ENCODE measurements at regions not wholly inside any gene's neighbourhood (a gene's known extent, or its start where the extent isn't known, plus 50 kb on each side); places are given as distances from the start of the nearest gene placed in this dataset.
"Not testable (repeated sequence)": the region's sequence is repeated elsewhere in the genome, so short reads cannot be mapped to it uniquely, and the experiment has no call there.

DNA sequence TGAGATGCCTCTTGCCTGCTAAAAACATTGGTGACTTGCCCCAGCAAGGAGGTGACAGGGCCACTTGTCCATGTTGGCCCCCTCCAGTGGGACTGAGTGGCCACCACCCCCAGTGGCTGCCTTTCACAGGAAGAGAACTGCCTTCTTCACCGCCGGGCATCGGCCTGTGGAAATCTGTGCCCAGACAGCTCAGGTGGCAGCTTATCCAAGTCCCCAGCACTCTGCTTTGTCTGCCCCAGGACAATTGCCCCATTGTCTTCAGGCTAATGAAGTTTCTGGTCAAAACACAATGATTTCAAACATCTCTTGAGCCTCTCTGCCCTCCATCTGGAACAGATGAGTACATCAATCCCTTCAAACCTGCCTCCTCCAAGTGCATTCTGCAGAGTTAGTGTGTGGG is 99.1 kb upstream of the PLGLB2 start:
- DNase-seq (ENCODE audit: low read depth, low spot score); in situ Hi-C loops (cut with HindIII; ENCODE audit: low pct_unique_long_range_greater_than_20kb, low sequenced_read_pairs): not testable (repeated sequence)

DNA sequence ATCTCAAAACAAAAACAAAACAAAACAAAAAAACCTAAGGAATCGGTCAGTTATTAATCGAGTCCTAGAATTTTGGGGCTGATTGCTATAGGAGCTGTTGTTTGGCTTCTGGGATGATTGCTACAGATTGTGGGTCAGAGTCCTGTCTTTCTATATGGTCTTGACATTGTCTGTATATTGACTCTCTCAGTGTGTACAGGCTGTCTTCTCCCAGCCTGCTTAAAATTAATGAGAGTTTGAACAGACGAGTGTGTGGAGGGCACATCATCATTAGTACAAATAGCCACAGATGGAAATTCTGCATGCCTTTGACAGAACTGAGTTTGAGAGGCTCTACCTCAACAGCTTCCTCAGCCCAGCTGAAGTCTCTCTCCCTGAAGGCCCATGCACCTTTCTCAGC is 98.0 kb upstream of the PLGLB2 start:
- DNase-seq (ENCODE audit: low read depth, low spot score); in situ Hi-C loops (cut with HindIII; ENCODE audit: low pct_unique_long_range_greater_than_20kb, low sequenced_read_pairs): not testable (repeated sequence)

DNA sequence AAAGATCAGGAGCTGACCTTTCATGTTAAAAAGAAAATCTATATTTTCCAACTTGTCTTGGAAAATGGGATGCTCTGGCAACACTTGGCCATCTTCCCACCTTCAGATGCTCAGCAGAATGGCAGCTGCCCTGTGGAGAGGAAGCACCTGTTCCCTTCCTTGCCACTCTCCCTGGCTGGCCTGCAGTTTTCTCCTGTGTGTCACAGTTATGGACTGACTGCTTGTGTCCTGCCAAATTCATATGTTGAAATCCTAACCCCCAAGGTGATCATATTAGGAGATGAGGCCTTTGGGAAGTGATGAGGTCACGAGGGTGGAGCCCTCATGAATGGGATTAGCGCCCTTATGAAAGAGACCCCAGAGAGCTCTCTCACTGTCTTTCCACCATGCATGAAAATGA is 97.0 kb upstream of the PLGLB2 start:
- DNase-seq (ENCODE audit: low read depth, low spot score); in situ Hi-C loops (cut with HindIII; ENCODE audit: low pct_unique_long_range_greater_than_20kb, low sequenced_read_pairs): not testable (repeated sequence)

DNA sequence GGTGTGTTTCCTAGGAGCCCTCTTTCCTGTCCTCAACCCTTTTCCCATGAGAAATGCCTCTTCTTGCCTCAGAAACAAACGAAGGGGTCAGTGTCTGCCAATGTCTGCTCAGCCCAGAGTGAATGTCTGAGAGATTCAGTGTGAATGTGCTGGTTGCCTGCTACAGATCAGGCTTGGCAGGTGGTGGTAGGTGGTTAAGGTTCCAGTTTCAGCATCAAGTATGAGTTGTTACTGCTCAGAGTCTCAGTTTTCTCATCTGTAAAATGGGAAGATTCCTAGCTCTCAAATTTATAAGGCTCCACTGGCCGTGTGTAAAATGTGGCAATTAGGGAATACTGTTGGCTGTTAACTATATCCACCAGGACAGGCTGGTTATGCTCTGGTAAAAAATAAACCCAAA is 96.3 kb upstream of the PLGLB2 start:
- in situ Hi-C loops (cut with HindIII; ENCODE audit: low pct_unique_long_range_greater_than_20kb, low sequenced_read_pairs), result not testable (repeated sequence)

DNA sequence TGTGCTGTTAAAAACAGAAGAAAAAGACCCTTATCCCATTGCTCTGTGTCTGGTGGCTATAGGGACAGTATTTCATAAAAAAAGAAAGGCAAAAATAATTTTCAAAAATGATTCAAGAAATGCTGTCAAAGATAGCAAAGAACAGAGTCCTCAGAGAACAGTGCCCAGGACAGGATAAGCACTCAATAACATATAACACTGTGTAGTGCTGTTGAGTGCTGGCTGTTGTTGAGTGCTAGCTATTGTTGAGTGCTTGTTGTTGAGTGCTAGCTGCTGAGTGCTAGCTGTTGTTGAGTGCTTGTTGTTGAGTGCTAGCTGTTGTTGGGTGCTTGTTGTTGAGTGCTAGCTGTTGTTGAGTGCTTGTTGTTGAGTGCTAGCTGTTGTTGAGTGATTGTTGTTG is 94.5 kb upstream of the PLGLB2 start:
- in situ Hi-C loops (cut with HindIII; ENCODE audit: low pct_unique_long_range_greater_than_20kb, low sequenced_read_pairs); DNase-seq (ENCODE audit: low read depth, low spot score): not testable (repeated sequence)

More for the DNA sequence above, 96.3 kb upstream of the PLGLB2 start:
- not testable (repeated sequence) for DNase-seq (ENCODE audit: low read depth, low spot score)

DNA sequence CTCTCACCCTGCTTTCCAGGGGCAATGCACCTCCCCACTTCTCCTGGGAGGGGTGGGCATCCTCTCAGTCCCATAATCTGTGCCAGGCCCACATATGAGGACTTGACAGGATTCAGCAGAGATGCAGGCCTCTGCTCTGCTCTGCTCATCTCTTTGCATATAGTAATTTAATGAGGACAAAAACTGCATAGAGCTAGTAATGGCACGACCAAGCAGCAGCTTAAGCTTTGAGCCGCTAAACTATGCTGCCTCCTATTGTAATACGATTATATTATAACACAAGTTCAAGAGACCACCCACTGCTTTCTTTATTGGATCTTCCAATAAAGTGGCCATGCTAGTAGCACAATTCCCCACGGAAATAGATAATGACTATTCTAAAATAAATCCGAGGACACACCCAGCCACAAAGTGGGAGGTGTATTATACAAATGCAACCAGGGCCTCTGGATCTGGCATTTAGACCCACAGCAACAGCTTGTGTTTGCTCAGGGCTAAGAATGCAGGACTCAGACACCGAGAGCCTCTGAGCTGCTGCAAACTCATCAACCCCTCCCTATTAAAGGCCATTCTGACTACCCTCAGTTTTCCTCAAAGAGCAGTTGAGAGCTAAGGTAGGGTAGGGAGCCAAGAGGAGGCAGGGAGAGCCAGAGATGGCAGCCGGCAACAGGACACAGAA is 93.6 kb upstream of the PLGLB2 start:
- DNase-seq (ENCODE audit: low read depth, low spot score); in situ Hi-C loops (cut with HindIII; ENCODE audit: low pct_unique_long_range_greater_than_20kb, low sequenced_read_pairs): not testable (repeated sequence)

DNA sequence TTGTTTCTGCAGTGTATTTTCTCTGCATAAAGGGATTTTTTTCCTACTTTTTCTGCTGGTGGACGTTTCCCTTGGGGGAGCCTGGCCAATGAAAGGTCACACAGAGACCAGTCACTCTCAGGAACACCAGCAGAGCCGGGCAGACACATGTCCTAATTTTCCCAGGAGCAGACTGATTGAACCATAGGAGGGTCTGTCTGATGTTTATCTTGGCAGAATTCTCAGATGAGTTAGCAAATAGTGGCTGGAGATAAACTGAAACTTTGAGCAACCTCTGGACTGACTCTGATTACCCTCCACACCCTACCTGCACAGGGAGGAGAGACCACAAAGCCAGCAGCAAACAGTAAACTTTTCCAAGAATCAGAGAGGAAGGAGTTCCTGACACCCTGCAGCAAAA is 90.0 kb upstream of the PLGLB2 start:
- in situ Hi-C loops (cut with HindIII; ENCODE audit: low pct_unique_long_range_greater_than_20kb, low sequenced_read_pairs); DNase-seq (ENCODE audit: low read depth, low spot score): not testable (repeated sequence)

DNA sequence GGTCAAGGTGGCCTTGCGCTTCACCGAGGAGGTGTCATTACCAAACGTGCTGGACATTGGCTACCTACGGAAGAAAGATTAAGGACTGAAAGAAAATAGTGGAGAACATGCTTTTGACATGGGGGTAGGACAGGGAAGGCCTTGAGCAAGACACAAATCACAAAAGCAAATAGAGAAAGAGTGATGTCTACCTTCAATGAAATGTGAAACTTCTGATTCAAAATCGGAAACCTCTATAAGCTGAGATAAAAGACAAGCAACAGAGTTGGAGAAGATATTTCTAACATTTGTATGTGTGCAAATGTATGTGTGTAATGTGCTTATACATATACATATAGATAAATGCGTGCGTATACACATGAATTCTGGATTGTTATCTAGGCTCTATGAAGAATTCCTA is 89.5 kb upstream of the PLGLB2 start:
- in situ Hi-C loops (cut with HindIII; ENCODE audit: low pct_unique_long_range_greater_than_20kb, low sequenced_read_pairs); DNase-seq (ENCODE audit: low read depth, low spot score): not testable (repeated sequence)

DNA sequence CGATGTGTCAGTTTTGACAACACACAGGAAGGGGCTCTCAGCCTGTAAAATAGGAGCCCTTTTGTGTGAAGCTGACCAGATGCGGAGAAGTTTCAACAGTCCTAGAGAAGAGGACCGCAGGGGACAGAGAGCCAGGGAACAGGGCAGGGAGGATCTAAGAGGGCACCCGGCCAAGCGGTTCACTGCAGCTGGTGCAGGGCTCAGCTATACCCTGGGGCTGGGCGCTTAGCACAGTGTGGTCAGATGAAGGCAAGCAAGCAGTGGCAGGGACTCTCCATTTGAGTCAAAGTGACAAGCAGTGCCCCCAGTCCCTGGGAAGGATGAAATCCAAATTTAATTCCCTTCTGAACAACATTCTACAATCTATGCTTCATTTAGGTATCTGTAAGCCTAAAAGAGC is 88.9 kb upstream of the PLGLB2 start:
- in situ Hi-C loops (cut with HindIII; ENCODE audit: low pct_unique_long_range_greater_than_20kb, low sequenced_read_pairs); DNase-seq (ENCODE audit: low read depth, low spot score): not testable (repeated sequence)

DNA sequence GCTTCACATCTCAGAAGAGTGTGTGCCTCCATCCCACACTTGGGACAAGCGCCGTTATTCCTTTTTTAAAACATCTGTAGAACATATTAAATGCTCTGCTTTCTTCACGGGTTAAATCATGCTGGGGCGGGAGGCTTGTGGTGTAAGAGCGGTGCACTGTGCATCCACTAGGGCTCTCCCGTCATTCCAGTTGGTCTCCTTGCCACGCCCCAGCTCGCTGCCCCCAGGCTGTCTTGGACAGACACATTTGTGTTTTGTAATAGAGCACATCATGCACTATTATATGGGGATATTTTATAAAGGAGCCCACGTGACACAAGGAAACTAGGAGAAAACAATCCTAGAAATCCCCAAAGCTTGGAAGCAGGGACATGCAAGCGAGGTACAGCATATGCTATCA is 87.7 kb upstream of the PLGLB2 start:
- in situ Hi-C loops (cut with HindIII; ENCODE audit: low pct_unique_long_range_greater_than_20kb, low sequenced_read_pairs), result not testable (repeated sequence)

DNA sequence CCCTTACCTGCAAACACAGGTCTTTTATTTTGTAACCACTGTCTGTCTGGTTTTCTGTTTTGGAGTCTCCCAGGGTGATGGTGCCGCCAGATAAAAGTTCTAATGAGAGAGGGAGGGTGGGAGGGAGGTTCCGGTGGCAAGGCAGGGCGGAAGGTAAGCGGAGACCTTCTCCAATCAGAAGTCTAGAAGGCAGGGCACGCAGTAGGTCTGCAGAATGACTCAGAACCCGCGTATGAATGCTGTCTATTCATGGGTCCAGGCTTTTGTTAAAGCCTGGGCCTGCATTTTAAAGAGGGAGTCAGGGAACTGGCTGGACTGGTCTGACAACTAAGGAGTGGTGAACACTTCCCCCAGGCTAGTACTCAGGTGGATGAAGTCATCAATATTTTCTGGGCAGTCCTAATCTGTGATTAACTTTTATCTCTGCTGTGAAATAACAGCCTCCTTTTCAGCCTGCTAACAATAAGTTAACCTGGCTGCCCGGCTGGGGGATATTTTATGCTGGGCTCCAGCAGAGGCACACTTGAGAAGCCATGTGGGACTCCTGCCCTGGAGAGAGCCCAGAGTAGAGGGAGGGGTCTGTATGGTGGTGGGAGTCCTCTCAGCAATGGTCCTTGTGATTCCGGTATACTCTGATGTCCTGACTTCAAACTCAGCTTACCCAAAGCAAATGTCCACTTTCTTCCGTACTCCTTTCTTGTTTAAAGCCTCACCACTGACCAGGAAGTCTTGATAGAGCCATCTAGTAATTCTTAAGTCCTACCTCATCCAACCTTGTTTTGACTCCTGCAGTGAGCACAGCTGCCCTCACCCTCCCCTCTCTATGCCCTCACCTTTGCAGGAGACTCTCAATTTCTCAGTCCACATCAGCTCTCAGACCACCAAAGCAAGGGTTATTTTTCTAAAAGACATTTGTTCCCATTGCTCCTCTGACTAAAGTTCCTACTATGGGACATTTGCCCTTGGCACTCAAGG is 85.3 kb upstream of the PLGLB2 start:
- DNase-seq (ENCODE audit: low read depth, low spot score); in situ Hi-C loops (cut with HindIII; ENCODE audit: low pct_unique_long_range_greater_than_20kb, low sequenced_read_pairs): not testable (repeated sequence)

More for the DNA sequence above, 87.7 kb upstream of the PLGLB2 start:
- peak; percentile 40 for DNase-seq (ENCODE audit: low read depth, low spot score)

DNA sequence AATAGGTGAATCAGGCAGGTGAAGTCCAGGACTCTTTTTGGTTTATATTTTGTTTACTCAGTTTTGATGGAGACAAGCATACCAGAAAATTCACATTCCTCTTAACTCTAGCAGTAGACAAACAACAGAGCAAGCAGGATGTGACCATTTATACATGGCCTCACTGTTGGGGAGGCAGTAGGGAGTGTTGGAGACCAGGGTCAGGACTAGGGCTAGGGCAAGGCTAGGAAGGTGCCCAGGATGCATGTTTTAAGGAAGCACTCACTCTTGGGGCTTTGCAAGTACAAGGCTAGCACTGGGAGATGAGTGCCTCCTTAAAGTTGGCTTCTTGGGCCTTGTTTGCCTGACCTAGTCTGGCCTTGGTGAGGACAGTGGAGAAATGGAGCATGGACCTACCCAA is 84.5 kb upstream of the PLGLB2 start:
- DNase-seq (ENCODE audit: low read depth, low spot score); in situ Hi-C loops (cut with HindIII; ENCODE audit: low pct_unique_long_range_greater_than_20kb, low sequenced_read_pairs): not testable (repeated sequence)

DNA sequence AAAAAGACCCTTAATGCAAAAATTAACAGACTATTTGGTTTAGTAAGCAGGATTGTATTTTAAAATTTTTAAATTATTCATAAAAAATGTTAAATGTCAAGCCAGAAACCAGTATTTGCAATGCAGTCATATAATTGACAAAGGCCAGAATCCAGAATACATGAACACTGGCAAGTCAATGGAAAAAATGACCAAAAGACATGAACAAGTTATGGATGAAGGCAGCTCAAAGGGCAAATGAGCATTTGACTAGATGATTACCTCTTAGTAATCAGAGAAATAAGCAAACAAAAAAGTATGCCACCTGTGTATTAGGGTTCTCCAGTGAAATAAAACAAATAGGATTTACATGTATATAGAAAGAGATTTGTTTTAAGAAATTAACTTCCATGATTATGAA is 80.9 kb upstream of the PLGLB2 start:
- DNase-seq (ENCODE audit: low read depth, low spot score); in situ Hi-C loops (cut with HindIII; ENCODE audit: low pct_unique_long_range_greater_than_20kb, low sequenced_read_pairs): not testable (repeated sequence)

DNA sequence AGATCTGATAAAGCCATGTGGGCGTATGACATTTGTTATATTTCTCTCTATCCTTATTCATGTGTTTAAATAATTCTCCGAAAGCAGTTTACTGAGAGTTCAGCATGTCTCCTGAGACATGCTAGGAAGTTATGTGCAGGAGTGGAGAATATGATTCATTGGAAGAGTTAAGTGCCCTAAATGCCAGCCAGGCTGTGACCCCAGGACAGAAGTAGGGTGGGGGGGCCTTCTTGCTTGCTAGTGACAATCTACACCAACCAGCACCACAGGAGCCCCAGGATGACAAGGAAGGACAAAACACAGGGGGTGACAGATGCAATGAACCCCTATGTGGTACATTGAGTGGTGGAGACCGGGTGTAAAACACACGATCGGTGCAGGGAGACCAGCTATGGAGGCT is 79.5 kb upstream of the PLGLB2 start:
- DNase-seq (ENCODE audit: low read depth, low spot score); in situ Hi-C loops (cut with HindIII; ENCODE audit: low pct_unique_long_range_greater_than_20kb, low sequenced_read_pairs): not testable (repeated sequence)

DNA sequence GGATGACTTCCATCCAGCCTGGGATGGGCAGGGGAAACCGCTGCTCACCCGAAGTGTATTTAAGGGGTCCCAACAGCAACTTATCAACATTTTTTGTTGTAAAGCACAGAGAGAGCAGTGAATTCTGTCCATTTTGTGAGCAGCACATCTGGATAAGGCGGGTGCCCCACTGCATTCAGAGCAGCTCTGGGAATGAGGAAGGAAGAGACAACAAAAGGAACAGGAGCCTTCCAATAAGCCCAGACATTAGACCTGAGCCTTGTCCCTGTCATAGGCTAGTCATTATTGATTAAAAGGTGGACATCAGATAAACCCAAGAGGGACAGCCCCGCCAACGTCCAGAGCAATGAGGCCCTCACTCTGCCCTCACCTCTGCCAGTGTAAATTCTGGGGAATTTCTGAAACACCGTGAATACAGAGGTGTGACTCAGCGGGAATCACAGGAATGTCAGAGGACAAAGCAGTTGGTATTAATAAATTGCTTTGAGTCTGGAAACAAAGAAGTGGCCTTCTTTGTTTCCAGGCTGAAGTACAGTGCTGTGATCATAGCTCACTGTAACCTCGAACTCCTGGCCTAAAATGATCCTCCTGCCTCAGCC is 78.2 kb upstream of the PLGLB2 start:
- DNase-seq (ENCODE audit: low read depth, low spot score); in situ Hi-C loops (cut with HindIII; ENCODE audit: low pct_unique_long_range_greater_than_20kb, low sequenced_read_pairs): not testable (repeated sequence)

DNA sequence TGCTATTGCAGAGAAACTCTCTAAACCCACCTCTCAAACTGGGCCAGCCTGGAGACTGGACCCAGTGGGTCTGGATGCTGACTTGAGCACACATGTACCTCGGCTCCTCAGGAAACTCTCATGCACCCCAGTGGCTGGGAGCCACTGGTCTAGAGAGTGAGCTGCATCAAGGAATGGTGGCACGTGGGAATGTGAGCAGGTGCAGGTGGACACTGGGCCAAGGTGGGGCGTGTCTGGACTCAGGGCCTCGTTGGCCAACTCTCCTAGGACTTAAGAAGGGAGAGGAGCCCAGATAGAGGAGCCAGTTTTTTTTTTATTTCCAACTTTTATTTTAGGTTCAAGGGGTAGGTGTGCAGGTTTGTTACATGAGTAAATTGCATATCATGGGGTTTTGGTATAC is 75.5 kb upstream of the PLGLB2 start:
- DNase-seq (ENCODE audit: low read depth, low spot score); in situ Hi-C loops (cut with HindIII; ENCODE audit: low pct_unique_long_range_greater_than_20kb, low sequenced_read_pairs): not testable (repeated sequence)

DNA sequence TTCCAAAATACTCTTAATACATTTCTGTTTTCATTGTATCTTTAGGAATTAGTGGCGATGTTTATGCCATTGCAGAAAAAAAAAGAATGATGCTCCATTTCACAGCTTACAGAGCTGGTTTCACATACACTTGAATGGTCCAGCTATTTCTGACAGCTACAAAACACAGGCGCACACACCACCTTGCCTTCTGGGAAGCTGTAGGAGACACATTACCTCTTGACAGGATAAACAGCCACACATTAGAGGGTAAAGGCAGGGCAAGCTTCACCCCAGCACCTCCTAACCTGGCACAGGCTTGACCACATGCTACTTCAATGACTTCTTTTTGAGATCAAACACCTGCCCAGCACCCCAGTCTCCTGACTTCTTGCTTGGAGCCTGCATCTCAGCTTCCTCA is 73.2 kb upstream of the PLGLB2 start:
- DNase-seq (ENCODE audit: low read depth, low spot score); in situ Hi-C loops (cut with HindIII; ENCODE audit: low pct_unique_long_range_greater_than_20kb, low sequenced_read_pairs): not testable (repeated sequence)

DNA sequence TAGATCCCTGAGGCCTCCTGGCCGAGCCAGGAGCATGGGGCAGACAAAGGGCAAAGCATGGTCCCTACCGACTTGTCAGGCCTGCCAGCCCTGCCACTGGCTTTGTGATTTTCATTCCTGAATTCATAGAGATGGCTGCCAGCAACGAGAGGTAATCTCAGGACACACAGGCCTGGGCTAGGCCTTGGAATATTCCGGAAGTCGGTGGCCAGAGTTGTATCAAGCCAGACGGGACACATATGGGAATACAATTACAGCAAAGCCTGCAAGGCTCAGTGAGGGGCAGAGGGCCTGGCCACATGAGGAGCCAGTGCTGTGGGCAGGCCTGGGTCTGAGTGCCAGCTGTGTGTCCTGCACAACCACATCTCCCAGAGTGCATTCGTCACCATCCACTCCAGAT is 72.4 kb upstream of the PLGLB2 start:
- in situ Hi-C loops (cut with HindIII; ENCODE audit: low pct_unique_long_range_greater_than_20kb, low sequenced_read_pairs); DNase-seq (ENCODE audit: low read depth, low spot score): not testable (repeated sequence)

All from SK-MEL-5 (cell line).